ENCODE measurements at regions not wholly inside any gene's neighbourhood (a gene's known extent, or its start where the extent isn't known, plus 50 kb on each side); places are given as distances from the start of the nearest gene placed in this dataset.

DNA sequence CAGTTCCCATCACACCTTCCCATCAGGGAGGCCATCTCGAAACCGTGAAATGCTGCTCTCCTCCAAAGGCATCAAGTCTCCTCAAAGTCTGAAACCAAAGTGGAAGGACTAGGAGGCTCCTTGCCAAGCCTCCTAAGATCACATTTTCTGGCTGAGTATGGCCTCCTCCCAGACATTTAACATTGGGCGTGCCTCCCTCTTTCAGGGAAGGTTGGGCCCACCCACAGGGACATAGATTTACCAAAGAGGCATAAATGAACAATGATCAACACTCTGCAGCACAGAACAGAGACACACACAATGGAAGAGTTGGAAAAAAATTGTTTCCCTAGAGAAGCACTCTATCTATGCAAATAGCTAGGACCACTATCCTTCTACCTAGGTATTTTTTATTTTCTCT is 381.8 kb downstream of the MAFB start:
- Histone ChIP-seq H3K4me1 (ENCODE audit: control insufficient read depth, insufficient read depth, low read length) (no peaks in the 10 kb centered on the region), H3K27me3 (ENCODE audit: control insufficient read depth in 1 of 2, insufficient read depth in 2 of 2, low read length in 2 of 2) (no peaks in the 10 kb centered on the region), H3K9me3 (ENCODE audit: control insufficient read depth in 2 of 2, low read length in 2 of 2) (no peaks in the 10 kb centered on the region), H3K27ac (ENCODE audit: low read length) (no peak overlapping the region), H3K9ac (ENCODE audit: low read length in 2 of 2) (no peak overlapping the region), H3K36me3 (ENCODE audit: control insufficient read depth in 2 of 2, insufficient read depth in 2 of 2, low read length in 2 of 2) (no peaks in the 10 kb centered on the region), H3K4me3 (ENCODE audit: low read length in 2 of 2) (no peak overlapping the region)

DNA sequence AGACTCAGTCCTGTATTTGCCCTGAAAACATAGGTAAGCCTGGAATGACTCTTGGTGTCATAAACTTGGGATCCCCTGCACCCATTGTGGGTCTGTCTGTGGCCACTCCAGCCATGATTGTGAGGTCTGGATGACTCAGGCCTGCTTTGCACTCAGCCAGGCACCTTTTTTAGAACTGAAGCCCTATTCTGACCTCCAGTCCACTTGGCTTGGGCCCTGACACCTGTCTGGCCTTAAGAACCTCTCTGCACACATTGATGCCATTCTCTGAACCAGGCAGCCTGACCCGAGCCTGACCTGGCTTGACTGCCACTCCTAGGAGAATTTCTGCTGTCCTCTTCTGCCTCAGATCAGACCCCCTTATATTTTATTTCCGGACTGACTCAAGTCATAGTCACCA is 383.7 kb downstream of the MAFB start:
- no peak overlapping the region for H3K4me3 ChIP-seq (ENCODE audit: low read length in 2 of 2)
- no peaks in the 10 kb centered on the region for H3K36me3 ChIP-seq (ENCODE audit: control insufficient read depth in 2 of 2, insufficient read depth in 2 of 2, low read length in 2 of 2)
- no peak overlapping the region for H3K27ac ChIP-seq (ENCODE audit: low read length)
- no peak overlapping the region for H3K9ac ChIP-seq (ENCODE audit: low read length in 2 of 2)
- no peaks in the 10 kb centered on the region for H3K27me3 ChIP-seq (ENCODE audit: control insufficient read depth in 1 of 2, insufficient read depth in 2 of 2, low read length in 2 of 2)
- no peaks in the 10 kb centered on the region for H3K4me1 ChIP-seq (ENCODE audit: control insufficient read depth, insufficient read depth, low read length)
- H3K9me3 ChIP-seq (ENCODE audit: control insufficient read depth in 2 of 2, low read length in 2 of 2): no peaks in the 10 kb centered on the region

DNA sequence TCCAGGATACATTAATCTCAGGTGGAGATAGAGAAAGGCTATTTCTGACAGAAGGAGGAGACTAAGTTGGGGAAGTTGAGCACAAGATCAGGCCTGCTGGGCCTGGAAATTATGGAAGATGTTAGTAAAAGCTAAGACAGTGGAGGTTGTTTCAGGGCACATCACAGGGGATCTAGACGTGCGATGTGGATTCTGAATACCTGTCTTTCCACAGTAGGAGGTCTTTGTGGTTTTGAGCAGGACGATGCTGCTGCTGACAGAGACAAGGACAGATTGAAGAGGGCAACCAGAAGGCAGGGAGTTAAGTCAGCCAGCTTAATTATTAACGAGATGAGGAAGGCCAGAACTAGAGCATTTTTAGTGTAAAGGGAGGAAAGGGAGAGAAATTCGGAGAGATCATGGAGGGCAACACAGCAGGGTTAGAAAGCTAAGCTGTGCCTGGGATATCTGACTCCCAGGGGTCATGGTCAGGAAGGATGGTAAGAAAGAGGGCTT is 384.9 kb downstream of the MAFB start:
- H3K27ac ChIP-seq (ENCODE audit: low read length): no peak overlapping the region
- no peaks in the 10 kb centered on the region for H3K27me3 ChIP-seq (ENCODE audit: control insufficient read depth in 1 of 2, insufficient read depth in 2 of 2, low read length in 2 of 2)
- H3K9me3 ChIP-seq (ENCODE audit: control insufficient read depth in 2 of 2, low read length in 2 of 2): no peaks in the 10 kb centered on the region
- H3K4me3 ChIP-seq (ENCODE audit: low read length in 2 of 2): no peak overlapping the region
- no peak overlapping the region for H3K9ac ChIP-seq (ENCODE audit: low read length in 2 of 2)
- H3K36me3 ChIP-seq (ENCODE audit: control insufficient read depth in 2 of 2, insufficient read depth in 2 of 2, low read length in 2 of 2): no peaks in the 10 kb centered on the region
- H3K4me1 ChIP-seq (ENCODE audit: control insufficient read depth, insufficient read depth, low read length): no peaks in the 10 kb centered on the region

DNA sequence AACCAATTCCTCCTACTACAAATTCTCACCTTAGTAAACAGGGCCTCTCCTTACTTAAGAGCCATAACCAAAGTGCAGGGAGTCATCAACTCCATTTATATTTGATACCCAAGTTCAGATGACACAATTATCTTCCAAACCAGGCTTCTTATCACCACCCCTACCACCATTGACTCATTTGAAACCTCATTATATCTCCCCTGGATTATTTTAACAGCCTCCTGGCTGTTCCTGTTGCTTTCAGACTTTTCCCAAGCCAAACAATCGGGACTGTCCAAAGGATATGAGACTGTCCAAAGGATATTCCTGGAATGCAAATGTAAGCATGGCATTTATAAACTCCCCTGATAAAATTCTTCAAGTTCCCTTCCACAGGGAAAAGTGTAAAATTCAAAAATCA is 394.3 kb downstream of the MAFB start:
- no peak overlapping the region for H3K27ac ChIP-seq (ENCODE audit: low read length)
- no peaks in the 10 kb centered on the region for H3K9me3 ChIP-seq (ENCODE audit: control insufficient read depth in 2 of 2, low read length in 2 of 2)
- H3K9ac ChIP-seq (ENCODE audit: low read length in 2 of 2): no peak overlapping the region
- peaks cover 3% of the 10 kb centered on the region for H3K4me1 ChIP-seq (ENCODE audit: control insufficient read depth, insufficient read depth, low read length)
- H3K4me3 ChIP-seq (ENCODE audit: low read length in 2 of 2): no peak overlapping the region
- no peaks in the 10 kb centered on the region for H3K36me3 ChIP-seq (ENCODE audit: control insufficient read depth in 2 of 2, insufficient read depth in 2 of 2, low read length in 2 of 2)
- no peaks in the 10 kb centered on the region for H3K27me3 ChIP-seq (ENCODE audit: control insufficient read depth in 1 of 2, insufficient read depth in 2 of 2, low read length in 2 of 2)

DNA sequence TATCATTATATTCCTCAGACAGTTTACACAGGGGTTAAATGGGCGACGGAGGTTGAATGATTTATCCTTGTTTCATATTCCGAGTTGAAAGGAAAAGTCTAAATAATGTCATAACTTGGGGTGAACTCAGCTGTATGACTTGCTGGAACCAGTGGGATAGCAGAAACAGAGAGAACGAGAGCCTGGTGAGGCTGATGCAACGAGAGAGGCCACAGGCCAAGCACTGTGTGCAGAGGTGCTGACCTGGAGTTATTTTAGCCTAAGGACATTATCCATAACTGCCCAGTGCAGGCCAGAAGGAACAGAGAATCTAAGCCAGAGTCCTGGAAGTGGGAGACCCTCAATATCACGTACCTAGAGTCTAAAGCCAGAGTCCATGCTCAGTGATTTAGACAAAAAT is 394.9 kb downstream of the MAFB start:
- no peak overlapping the region for H3K4me3 ChIP-seq (ENCODE audit: low read length in 2 of 2)
- peaks cover 3% of the 10 kb centered on the region for H3K4me1 ChIP-seq (ENCODE audit: control insufficient read depth, insufficient read depth, low read length)
- no peaks in the 10 kb centered on the region for H3K36me3 ChIP-seq (ENCODE audit: control insufficient read depth in 2 of 2, insufficient read depth in 2 of 2, low read length in 2 of 2)
- no peaks in the 10 kb centered on the region for H3K9me3 ChIP-seq (ENCODE audit: control insufficient read depth in 2 of 2, low read length in 2 of 2)
- H3K27ac ChIP-seq (ENCODE audit: low read length): no peak overlapping the region
- no peaks in the 10 kb centered on the region for H3K27me3 ChIP-seq (ENCODE audit: control insufficient read depth in 1 of 2, insufficient read depth in 2 of 2, low read length in 2 of 2)
- no peak overlapping the region for H3K9ac ChIP-seq (ENCODE audit: low read length in 2 of 2)

DNA sequence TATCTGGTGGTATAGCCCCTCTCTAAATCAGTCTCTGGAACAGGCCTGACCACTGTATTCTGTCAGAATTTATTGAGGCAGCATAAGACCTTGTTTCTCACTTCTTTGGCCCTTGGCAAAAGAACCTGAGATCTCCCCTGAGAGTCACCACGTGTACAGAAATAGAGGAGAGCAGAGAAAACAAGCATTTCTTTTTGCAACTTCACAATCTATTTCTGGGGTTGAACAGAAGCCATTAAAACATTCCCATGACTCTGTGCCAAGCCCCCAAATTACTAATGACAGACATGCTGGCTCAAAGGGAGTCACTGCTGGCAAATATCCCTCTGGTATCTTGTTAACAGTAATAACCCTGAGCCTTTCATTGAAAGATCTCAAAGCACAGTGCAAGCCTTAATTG is 395.3 kb downstream of the MAFB start:
- peaks cover 3% of the 10 kb centered on the region for H3K4me1 ChIP-seq (ENCODE audit: control insufficient read depth, insufficient read depth, low read length)
- H3K27ac ChIP-seq (ENCODE audit: low read length): no peak overlapping the region
- H3K36me3 ChIP-seq (ENCODE audit: control insufficient read depth in 2 of 2, insufficient read depth in 2 of 2, low read length in 2 of 2): no peaks in the 10 kb centered on the region
- no peak overlapping the region for H3K9ac ChIP-seq (ENCODE audit: low read length in 2 of 2)
- H3K27me3 ChIP-seq (ENCODE audit: control insufficient read depth in 1 of 2, insufficient read depth in 2 of 2, low read length in 2 of 2): no peaks in the 10 kb centered on the region
- no peak overlapping the region for H3K4me3 ChIP-seq (ENCODE audit: low read length in 2 of 2)
- no peaks in the 10 kb centered on the region for H3K9me3 ChIP-seq (ENCODE audit: control insufficient read depth in 2 of 2, low read length in 2 of 2)

DNA sequence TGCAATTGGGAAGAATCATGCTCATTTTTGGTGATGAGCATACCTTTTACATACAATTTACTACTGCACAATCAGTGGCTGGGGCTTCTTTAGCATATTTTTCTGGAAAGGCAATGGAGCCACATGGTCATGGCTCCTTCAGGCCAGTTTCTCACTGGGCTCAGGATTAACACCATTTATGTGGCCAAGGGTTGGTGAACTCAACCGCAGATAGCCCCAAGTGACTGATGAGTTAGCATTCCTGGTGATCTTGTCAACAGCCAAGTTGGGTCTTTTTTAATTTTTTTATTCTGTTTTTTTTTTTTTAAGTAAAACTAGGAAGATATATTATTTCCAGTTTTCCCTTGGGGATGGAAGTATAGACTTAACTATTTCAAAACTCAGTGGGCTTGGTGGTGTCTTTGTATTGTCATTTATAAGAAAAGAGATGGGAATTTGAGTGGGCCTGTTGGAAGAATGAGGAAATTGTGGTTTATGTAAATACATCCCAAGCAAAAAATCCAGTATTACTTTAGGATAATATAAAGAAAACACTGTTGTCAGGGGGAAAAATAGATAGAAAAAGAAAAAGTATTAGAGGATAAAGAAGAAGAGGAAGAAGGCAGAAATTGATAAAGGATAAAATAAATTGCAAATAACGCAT is 397.4 kb downstream of the MAFB start:
- Histone ChIP-seq H3K27ac (ENCODE audit: low read length) (no peak overlapping the region), H3K9ac (ENCODE audit: low read length in 2 of 2) (no peak overlapping the region), H3K4me1 (ENCODE audit: control insufficient read depth, insufficient read depth, low read length) (peaks cover 14% of the 10 kb centered on the region), H3K9me3 (ENCODE audit: control insufficient read depth in 2 of 2, low read length in 2 of 2) (no peaks in the 10 kb centered on the region), H3K36me3 (ENCODE audit: control insufficient read depth in 2 of 2, insufficient read depth in 2 of 2, low read length in 2 of 2) (no peaks in the 10 kb centered on the region), H3K4me3 (ENCODE audit: low read length in 2 of 2) (no peak overlapping the region), H3K27me3 (ENCODE audit: control insufficient read depth in 1 of 2, insufficient read depth in 2 of 2, low read length in 2 of 2) (no peaks in the 10 kb centered on the region)

DNA sequence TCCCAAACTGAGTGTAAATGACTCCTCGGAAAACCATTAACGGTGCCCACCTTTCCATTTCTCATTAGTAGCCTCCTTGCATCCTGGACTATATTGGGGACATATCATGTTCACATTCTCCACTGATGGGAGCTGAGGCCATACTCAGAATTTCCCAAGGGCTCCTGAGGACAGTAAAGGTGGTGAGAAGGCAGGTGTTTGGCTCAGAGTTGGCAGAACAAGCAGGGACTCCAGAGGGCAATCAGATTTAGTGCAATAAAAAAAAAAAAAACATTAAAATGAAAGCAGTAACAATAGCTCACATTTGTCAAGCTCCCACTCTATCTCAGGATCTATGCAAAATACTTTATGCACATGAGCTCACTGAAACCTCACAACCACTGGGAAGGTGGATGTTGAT is 401.4 kb downstream of the MAFB start:
- Histone ChIP-seq H3K9ac (ENCODE audit: low read length in 2 of 2) (no peak overlapping the region), H3K27ac (ENCODE audit: low read length) (no peak overlapping the region)

DNA sequence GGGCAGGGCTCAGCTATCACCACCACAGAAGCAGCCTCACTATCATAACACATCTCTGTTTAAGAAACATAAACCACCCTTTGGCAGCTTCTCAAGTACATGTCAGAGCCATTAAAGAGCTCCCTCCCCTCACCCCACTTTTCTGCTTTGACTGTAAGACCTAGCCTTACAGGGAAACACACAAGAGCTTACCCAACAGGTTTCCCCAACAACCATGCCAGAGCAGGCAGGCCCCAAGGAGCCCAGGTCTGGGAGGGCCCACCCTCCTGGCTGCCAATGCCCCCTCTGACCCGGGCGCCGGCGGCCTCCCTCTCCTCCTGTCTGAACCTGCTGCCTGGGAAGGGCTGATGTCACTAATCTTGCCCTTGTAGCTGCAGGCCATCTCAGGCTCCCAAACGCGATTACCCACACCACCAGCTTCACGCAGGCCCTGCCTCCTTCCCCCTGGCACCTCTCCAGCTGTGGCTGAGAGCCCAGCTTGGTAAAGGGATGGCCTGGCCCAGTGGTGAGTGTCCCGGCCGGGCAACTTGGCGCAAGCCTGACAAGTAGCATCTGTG is 402.0 kb downstream of the MAFB start:
- Histone ChIP-seq H3K36me3 (ENCODE audit: control insufficient read depth in 2 of 2, insufficient read depth in 2 of 2, low read length in 2 of 2) (no peaks in the 10 kb centered on the region), H3K4me3 (ENCODE audit: low read length in 2 of 2) (no peak overlapping the region), H3K27ac (ENCODE audit: low read length) (no peak overlapping the region), H3K27me3 (ENCODE audit: control insufficient read depth in 1 of 2, insufficient read depth in 2 of 2, low read length in 2 of 2) (no peaks in the 10 kb centered on the region), H3K9ac (ENCODE audit: low read length in 2 of 2) (no peak overlapping the region), H3K9me3 (ENCODE audit: control insufficient read depth in 2 of 2, low read length in 2 of 2) (no peaks in the 10 kb centered on the region), H3K4me1 (ENCODE audit: control insufficient read depth, insufficient read depth, low read length) (peaks cover 14% of the 10 kb centered on the region)

More for the DNA sequence above, 401.4 kb downstream of the MAFB start:
- Histone ChIP-seq H3K36me3 (ENCODE audit: control insufficient read depth in 2 of 2, insufficient read depth in 2 of 2, low read length in 2 of 2) (no peaks in the 10 kb centered on the region), H3K4me1 (ENCODE audit: control insufficient read depth, insufficient read depth, low read length) (peaks cover 11% of the 10 kb centered on the region), H3K27me3 (ENCODE audit: control insufficient read depth in 1 of 2, insufficient read depth in 2 of 2, low read length in 2 of 2) (no peaks in the 10 kb centered on the region), H3K4me3 (ENCODE audit: low read length in 2 of 2) (no peak overlapping the region), H3K9me3 (ENCODE audit: control insufficient read depth in 2 of 2, low read length in 2 of 2) (no peaks in the 10 kb centered on the region)

DNA sequence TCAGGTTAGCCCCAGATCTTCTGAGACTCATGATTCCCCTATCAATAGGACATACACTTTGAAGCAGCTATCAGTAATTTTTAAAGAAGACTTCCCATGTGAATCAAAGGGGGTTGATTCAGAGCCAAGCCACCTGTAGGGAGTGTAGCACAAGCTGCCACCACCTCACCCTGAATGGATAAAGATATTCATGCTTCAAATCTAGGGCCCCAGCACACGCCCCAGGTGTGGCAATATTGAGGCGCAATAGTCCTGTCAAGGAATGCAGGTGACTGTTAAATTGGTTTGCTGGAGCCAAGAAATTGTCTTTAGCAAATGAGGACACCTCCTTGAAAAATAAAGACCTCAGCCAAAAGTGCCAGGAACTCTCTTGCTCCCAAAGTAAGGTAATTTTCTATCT is 404.4 kb downstream of the MAFB start:
- H3K27ac ChIP-seq (ENCODE audit: low read length): no peak overlapping the region
- peaks cover 18% of the 10 kb centered on the region for H3K4me1 ChIP-seq (ENCODE audit: control insufficient read depth, insufficient read depth, low read length)
- H3K27me3 ChIP-seq (ENCODE audit: control insufficient read depth in 1 of 2, insufficient read depth in 2 of 2, low read length in 2 of 2): no peaks in the 10 kb centered on the region
- no peaks in the 10 kb centered on the region for H3K36me3 ChIP-seq (ENCODE audit: control insufficient read depth in 2 of 2, insufficient read depth in 2 of 2, low read length in 2 of 2)
- no peaks in the 10 kb centered on the region for H3K9me3 ChIP-seq (ENCODE audit: control insufficient read depth in 2 of 2, low read length in 2 of 2)
- H3K4me3 ChIP-seq (ENCODE audit: low read length in 2 of 2): no peak overlapping the region
- H3K9ac ChIP-seq (ENCODE audit: low read length in 2 of 2): no peak overlapping the region

DNA sequence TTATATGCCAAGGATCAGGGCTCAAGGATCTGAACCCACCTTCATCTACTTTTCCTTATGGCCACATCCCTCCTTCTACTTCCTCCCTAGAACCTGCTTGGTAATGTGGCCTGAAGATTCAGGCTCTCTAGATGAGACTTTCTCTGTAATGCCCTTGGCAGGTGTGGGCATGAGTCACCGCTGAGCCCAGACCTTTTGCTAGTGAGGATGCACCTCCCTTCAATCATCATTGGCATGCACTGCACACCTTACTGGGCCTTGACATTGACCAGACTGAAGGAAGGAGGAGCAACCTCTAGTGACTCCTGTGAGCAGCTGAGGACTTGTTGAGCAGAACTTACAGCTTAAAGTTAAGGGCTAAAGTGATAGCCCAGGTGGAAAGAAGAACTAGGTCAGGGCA is 405.3 kb downstream of the MAFB start:
- no peak overlapping the region for H3K27ac ChIP-seq (ENCODE audit: low read length)
- no peaks in the 10 kb centered on the region for H3K27me3 ChIP-seq (ENCODE audit: control insufficient read depth in 1 of 2, insufficient read depth in 2 of 2, low read length in 2 of 2)
- no peaks in the 10 kb centered on the region for H3K9me3 ChIP-seq (ENCODE audit: control insufficient read depth in 2 of 2, low read length in 2 of 2)
- H3K36me3 ChIP-seq (ENCODE audit: control insufficient read depth in 2 of 2, insufficient read depth in 2 of 2, low read length in 2 of 2): no peaks in the 10 kb centered on the region
- no peak overlapping the region for H3K9ac ChIP-seq (ENCODE audit: low read length in 2 of 2)
- H3K4me1 ChIP-seq (ENCODE audit: control insufficient read depth, insufficient read depth, low read length): peaks cover 21% of the 10 kb centered on the region
- no peak overlapping the region for H3K4me3 ChIP-seq (ENCODE audit: low read length in 2 of 2)
